NCI-H1436 (cell line): ENCODE measurements at regions not wholly inside any gene's neighbourhood (a gene's known extent, or its start where the extent isn't known, plus 50 kb on each side); places are given as distances from the start of the nearest gene placed in this dataset.
"Not testable (repeated sequence)": the region's sequence is repeated elsewhere in the genome, so short reads cannot be mapped to it uniquely, and the experiment has no call there.

Experiments used
- DNase-seq: peaks from one replicate; lab custom pipeline; 2025; lab: John Stamatoyannopoulos, UW

DNA sequence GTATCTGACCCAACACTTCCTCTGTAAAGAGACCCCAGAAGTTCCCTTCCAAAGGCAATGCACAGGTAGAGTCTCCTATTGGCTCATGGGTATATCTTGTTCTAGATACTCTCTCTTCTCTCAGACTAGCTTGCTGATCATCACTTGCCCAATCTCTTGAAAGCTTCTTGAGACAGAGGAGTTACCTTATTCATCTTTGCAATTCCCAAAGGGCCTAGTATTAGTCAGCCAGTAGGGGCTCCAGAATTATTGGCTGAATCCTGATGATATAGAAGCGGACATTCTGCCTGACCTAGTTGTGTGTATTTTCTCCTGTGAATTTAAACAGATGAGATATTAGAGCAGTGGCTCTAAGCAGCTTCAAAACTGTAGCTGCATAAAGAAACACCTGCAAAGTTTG lies 304.0 kb upstream of the KLF4 start:
- DNase-seq, result no peak

DNA sequence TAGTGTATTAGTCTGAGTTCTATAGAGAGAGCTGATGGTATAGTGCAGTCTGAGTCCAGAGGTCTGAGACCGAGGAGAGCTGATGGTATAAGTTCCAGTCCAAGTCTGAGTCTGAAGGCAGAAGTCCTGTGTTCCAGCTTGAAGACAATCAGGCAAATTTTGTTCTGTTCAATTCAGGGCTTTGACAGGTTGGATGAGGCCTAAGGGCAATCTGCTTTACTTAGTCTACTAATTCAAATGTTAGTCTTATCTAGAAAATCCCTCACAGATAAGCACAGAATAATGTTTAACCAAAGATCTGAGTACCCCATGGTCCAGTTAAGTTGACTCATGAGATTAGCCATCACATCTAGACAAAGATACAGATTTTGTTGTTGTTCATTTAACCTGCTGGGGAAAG lies 303.0 kb upstream of the KLF4 start:
- no peak for DNase-seq

DNA sequence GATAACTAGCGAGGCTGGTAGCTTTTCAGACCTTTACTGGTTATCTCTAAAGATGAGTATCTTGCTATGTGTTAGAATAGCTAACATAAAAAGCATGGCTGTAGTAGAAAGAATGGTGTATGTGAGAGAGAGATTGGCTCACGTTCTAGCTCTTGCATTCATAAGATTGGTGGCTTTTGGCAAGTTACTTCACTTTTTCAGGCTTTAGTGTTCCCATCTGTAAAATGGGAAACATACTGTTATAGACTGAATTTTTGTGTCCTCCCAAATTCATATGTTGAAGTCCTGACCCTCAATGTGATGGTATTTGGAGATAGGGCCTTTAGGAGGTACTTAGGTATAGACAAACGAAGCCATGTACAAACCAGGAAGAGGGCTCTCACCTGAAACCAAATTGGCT lies 302.4 kb upstream of the KLF4 start:
- no peak for DNase-seq

DNA sequence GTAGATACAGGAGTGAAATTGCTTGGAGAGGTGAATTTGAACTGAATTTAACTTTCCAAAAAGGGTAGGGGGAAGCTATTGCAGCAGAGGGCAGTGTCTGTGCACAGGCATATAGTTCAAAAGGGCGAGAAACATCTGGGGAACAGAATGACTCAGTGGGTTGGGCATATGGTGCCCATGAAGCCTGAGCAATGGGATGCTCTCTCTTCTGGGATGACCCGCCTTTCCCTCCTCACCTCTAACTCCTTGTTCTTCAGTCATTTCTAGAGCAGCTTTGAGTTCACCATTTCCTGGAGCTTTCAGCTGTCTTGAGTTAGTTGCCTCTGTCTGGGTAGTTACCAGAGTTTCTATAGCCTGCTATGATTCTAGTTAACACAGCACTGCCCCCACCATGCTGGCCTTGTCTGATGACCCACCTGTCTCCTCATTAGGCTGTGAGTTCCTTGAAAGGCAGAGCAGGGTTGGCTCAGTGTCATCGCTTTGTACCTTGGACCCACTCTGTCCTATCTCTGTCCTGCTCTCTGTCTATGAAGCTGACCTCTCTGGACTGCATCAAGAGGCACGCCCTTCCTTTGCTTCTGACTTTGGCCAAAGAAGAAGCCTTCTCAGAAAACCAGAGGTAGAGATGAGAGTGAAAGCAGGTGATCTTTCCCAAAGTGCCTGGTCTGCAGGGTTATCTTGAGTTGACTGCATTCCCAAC lies 299.6 kb upstream of the KLF4 start:
- no peak for DNase-seq

DNA sequence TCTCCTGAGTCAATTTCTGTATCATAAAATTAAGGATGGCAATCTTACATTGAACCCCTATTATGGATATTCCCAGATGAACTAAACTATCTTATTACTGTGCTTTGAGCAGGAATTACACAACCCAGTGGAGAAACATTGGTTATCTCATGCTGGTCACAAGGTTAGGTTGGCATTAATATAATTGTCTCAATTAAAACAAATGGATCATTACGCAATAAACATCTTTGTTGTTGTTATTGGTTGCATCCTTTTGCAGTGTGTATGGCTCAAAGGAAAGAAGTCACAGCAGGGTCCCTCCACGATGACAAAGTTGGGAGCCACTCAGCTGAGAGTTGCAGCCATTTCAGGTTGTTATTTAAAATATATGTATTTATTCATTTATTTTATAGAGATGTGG lies 297.0 kb upstream of the KLF4 start:
- DNase-seq, result no peak

DNA sequence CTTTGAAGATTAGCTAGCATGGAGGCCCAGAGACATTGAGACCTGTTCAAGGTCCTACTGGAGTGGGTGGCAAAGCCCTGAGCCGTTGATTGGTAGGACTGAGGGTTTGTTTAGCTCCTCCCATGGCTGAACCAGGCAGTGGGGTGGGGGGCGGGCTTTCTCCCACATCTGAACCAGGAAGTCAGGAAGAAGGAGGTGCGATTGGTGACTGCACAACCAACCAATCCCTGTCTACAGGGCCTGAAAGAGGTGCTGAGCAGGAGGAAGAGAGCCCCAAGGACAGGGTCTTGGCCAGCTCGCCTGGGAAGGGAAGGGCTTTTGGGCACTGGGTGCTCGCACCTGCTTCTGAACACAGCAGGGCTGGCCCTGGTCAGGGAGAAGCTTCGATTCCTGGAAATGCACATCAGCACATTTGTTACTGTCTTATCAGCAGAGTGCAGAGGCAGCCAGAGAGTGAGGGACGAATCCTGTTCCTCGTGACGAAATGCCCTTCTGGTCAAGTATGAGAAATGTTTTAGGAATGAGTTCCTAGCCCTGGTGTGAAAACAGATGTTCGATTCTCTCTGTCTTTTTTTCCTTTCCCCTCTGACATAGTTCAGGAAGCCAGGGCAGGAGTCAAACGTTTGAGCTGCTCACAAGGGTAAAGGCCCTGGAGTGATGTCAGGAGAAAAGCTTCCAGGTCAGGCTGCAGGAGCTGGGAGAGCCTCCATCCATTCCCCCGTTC lies 294.8 kb upstream of the KLF4 start:
- DNase-seq, result no peak

DNA sequence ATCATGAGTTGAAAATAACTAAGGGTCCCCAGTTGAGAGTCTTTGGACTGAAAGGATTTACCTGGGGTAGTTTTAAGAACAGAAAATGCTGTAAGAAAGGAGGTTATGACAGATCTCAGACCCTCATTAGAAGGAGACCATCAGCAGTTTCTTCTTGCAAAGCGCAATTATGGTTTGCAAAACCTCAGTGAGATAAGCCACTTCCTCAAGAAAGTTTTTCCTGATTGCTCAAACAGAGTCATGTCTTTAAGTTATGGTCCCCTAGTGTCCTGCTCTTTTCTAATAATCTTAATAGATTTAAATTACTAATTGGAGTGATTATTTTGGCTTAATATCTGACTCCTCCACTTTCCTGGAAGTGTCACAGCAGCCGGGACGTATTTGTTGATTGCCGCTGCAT lies 293.2 kb upstream of the KLF4 start:
- no peak for DNase-seq

DNA sequence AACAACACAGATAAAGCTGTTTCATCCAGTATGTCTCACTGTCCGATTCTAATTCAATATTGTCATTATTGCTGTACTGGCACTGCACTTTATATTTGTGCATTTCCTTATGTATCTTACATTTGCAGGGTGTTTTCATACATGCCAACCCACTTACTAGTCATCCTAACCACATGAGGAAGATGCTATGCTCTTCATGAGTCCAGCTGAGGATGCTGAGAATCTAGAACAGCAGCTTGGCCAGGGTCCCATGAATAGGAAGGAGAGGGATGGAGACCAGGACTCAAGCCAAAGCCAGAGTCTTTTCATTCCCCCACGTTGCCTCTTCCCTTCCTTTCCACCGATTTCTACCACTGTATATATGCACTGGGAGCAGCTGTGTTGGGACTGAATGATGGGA lies 292.8 kb upstream of the KLF4 start:
- no peak for DNase-seq

DNA sequence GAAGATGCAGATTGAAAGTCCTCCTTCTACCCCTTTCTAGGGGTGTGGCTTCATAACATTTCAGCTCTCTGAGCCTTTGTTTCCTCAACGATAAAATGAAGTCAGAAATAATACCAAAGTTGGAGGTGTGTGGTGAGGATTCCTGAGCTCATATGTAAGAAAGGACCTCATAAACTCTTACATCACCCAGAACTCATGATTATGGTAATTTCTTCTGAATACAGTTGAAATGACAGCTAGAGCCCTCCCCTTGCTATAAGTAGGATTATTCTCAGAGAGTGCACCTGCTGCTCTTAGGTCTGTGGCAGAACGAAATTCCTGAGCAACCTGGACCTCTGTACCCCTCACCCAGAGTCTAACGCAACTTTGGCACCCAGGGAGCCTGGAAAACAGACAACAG lies 291.4 kb upstream of the KLF4 start:
- no peak for DNase-seq

DNA sequence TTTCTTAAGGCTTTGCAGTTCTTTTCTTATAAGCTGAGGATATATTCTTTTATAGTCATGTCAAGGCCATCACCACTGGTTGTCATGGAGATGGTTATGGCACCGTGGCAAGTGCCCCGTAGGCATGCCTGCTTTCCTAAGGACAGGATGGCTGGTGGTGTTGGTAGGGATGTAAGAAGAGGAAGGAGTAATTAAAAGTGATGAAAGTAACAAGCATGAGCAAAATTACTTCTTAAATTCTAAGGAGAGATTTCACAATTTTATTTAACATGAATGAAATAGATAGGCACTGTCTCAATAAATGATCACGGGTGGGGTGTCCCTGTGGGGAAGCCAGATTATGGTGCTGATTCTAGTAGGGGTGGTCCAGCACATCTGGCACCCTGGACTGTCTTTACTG lies 290.2 kb upstream of the KLF4 start:
- DNase-seq, result no peak

DNA sequence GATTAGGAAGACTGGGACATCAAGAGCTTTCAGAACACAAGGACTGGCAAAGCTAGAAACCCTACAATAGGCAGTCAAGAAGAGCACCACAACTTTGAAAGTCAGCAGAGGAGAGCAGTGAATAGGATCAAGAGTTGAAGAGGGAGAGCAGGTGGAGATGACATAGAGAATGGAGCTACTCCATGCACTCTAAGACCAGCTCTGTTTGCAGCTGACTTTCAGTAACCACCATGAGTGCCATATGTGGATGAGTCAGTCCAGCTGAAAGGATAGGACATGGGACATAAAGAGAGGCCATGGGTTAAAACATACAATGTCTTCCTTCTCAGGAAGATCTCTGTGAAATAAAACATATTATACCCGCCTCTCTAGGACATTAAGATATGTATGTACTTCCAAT lies 289.1 kb upstream of the KLF4 start:
- DNase-seq, result no peak

DNA sequence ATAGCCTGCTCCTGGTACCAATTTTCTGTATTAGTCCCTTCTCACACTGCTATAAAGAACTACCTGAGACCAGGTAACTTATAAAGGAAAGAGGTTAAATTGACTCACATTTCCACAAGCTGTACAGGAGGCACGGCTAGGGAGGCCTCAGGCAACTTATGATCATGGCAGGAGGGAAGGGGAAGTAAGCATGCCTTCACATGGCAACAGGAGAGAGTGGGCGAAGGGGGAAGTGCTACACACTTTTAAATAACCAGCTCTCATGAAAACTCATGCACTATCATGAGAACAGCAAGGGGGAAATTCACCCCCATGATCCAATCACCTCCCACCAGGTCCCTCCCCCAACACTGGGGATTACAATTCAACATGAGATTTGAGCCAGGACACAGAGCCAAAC lies 284.5 kb upstream of the KLF4 start:
- DNase-seq, result not testable (repeated sequence)

DNA sequence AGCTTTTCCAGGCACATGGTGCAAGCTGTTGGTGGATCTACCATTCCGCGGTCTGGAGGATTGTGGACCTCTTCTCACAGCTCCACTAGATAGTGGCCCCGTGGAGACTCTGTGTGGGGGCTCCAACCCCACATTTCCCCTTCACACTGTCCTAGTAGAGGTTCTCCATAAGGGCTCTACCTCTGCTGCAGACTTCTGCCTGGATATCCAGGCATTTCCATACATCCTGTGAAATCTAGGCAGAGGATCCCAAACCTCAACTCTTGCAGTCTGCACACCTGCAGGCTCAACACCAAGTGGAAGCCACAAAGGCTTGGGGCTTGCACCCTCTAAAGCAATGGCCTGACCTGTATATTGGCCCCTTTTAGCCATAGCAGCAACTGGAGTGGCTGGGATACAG lies 283.4 kb upstream of the KLF4 start:
- no peak for DNase-seq

DNA sequence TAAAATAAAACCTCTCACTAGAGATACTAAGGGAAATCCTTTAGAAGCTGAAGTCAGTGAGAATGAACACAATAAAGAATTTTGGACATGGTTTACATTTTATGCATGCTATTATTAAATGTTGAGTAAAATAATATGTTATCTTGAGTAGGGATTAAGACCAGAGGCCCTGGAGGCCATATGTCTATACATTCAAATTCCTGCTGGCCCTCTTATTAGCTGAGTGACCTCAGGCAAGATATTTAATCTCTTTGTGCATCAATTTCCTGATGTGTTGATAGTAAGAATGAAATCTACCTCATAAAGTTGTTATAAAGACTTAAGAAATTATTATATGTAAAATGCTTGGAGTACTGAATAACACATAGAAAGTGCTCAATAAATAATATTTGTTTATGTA lies 281.1 kb upstream of the KLF4 start:
- no peak for DNase-seq

DNA sequence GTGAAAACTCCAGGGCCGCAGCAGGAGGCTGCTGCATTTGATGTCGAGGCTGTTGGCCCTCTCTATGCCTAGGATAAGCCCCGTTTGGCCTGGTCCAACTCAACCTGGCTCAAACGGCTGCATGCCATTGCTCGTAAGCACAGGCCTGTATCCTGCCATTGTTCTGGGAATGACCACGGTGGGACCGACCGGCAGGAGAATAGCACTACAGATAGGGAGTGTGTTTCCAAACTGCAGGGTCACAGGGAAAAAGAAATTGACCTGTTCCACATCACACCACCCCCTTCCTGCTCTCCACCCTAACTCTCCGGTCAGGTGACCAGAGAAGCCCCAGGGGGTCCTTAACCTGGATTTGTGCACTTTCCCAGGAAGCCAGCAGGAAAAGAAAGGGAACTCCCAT lies 278.7 kb upstream of the KLF4 start:
- no peak for DNase-seq

DNA sequence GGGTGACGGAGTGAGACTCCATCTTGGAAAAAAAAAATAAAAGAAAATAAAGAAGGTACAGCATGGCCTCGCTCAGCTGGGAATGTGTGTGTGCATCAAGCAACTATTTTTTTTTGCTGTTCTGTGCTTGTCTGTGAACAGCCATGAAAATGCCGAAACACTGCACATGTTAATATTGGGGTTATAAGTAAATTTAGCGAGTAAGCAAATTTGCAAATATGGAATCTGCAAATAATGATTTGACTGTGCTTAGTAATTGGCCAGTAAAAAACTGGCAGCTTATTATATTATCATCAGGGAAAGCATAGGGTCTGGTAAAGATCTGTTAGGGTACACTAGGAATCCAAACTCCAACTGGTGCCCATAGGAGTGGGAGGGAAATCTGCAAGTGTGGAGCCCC lies 278.1 kb upstream of the KLF4 start:
- no peak for DNase-seq

DNA sequence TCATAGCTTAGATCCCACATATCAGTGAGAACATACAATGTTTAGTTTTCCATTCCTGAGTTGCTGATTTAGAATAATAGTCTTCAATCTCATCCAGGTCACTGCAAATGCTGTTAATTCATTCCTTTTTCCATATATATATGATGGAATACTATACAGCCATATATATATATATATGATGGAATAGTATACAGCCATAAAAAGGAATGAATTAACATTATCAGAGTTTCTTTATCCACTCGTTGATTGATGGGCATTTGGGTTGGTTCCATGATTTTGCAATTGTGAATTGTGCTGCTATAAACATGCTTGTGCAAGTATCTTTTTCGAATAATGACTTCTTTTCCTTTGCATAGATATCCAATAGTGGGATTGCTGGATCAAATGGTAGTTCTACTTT lies 273.9 kb upstream of the KLF4 start:
- DNase-seq, result not testable (repeated sequence)

DNA sequence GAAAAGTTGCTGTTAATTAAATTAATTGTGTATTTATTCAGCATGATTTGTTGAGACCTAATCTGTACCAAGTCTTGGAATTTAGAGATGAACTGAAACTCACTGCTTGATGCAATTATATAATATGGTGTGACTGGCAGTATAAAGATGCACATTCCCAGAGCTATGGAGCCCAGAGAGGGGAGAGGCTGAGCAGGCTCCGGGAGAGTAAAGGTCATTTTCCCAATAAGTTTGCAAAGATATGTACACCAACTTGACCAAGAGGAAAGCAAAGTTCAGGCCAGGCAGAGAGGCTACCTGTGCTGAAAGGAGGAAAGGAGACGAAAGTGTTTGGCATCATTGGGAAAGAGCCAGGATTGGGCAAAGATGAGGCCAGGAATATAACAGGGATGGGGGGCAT lies 271.7 kb upstream of the KLF4 start:
- DNase-seq, result no peak

DNA sequence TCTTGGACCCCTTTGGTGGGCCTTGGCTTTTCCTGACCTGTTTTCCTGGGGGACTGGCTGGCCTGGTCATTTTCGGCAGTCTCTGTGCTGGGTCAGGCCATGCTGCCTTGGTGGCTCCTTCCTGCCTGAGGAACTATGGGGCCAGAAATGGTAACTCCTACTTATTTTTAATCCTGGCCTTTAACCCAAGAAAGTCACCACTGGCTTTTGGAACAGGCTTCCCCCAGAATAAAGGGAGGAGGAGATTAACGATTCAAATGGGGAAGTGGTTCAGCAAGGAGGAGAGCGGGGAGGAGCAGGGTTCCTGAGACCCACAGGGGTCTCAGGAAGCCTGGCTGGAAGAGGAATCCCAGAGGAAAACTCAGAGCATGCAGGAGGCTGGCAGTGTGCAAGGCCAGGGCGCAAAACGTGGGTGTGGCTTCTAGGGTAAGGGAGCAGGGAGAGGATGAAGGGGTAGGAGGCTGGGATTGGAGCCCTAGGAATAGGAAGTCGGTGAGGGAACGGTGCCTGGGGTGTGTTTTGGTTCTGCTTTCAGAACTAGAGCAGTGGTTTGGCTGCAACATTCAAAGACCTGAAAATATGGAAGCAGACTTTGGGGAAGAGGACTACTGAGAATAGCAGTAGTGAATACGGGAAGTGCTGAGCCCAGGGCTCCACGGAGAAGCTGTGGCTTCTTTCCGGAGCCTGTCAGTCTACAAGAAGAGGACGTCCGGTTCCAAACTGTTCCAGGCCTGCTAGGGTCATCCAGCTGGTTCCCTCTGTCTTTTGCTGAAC lies 271.1 kb upstream of the KLF4 start:
- DNase-seq, result no peak

DNA sequence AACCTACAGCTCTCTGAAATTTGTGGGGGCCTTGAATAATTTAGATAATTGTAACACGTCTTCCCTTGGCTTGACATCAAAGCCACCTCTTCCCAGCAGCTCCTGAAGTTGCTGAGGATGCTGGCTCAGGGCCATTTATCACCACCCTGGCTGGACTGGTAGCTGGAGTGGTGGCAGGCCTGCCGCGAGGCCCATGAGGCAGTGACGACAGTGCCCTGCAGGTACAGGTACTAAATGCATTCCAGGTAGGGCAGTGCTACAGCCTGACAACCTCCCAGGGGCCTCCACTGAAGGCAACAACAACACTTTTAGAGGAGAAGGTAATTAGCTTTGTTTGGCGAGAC lies 270.2 kb upstream of the KLF4 start:
- DNase-seq, result no peak

DNA sequence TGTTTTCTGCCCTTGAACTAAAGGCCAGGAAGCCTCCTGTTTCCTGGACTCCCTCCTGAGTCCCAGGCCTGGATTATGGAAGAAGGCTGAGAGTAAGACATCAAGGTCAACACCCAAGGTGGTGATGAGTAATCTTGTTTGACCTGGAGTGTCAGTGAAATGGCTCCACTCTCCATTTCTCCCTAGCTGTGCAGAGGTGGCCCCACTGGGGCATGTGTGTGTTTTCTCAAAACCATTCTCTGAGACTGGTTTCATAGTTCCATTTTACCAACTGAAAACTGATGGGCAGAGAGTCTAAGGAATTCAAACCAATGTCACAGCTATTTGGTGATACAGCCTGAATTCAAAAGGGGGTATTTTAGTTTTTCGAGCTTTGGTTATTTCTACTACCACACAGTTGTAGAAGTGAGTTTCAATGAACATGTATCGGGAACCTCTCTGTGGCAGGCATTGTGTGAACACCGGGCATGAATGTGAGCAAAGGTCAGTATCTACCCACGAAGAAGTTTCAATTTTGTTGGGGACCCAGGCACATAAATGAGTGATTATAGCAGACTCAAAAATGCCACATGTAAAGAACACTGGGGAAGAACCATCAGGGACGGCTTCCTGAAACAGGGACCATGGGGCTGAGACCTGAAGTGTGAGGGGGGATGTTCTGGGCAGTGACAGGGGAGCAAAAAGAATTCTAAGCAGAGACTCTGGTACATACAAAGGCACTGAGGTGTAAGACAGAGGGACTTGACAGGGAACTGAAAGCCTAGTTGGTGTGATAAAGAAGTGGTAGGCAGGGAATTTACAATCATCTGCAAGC lies 269.6 kb upstream of the KLF4 start:
- DNase-seq, result no peak

DNA sequence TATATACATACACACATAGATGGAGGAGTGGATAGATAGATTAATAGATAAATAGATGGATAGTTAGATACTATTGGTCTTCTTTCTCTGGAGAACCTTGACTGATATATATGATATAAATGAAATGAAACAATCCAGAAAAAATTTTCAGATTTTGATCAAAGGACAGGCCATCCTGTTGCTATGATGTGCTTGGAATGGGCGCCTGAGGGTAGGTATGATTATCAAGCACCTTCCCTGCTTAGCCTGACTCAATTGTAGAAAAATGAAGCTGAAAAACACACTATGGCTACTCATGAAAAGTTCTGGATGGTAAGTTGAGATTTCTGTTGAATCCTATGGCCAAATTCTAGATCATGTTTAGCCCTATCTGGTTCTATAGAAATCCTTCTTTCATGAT lies 266.5 kb upstream of the KLF4 start:
- no peak for DNase-seq

DNA sequence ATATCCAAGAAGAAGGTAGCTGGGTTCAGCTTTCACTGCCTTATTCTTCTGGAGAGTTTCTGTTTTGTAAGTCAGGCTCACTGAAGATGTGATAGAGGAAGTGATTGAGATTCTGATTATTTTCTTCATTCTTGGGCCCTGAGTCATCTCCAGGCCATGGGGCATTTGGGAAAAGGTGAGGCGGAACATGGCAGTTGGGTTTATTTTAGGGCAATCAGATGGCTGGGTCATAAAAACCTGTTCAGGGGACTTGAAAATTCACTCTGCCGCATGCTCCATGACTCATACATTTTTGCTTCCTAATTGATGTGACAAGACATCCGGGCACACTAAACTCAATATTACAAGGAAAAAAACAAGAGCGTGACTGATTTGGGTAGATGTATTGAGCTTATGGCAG lies 265.7 kb upstream of the KLF4 start:
- no peak for DNase-seq
